DND-41 (cell line): ENCODE measurements at regions not wholly inside any gene's neighbourhood (a gene's known extent, or its start where the extent isn't known, plus 50 kb on each side); places are given as distances from the start of the nearest gene placed in this dataset.
A peak's percentile ranks its signal among the peaks of the same experiment; 100 is the strongest.

ENCODE experiments used
- ATAC-seq: fragments of 200-7000 bp; cut with Tn5 transposase; 3 replicates; pipeline ENCODE4 v1.9.1; 2021; ENCODE audit warnings: low read depth; ENCODE audit not compliant: insufficient read depth
- DNase-seq: peaks from one replicate; pipeline ENCODE4 v3.0.0-alpha.2; 2020
- H2AFZ ChIP-seq: 2 replicates; pipeline ENCODE4 v1.6.0; 2012; ENCODE audit warnings: low read depth, low read length
- H3K27ac ChIP-seq: 2 replicates; pipeline ENCODE4 v1.5.1; 2012; ENCODE audit warnings: low read length, inconsistent platforms
- H3K27me3 ChIP-seq: fragments of 200-600 bp; sonication (generic); 2 replicates; pipeline ENCODE4 v1.6.0; 2012; ENCODE audit warnings: low read length, mild to moderate bottlenecking, inconsistent platforms; ENCODE audit not compliant: insufficient read depth, poor library complexity
- H3K36me3 ChIP-seq: 2 replicates; pipeline ENCODE4 v1.5.1; 2012; ENCODE audit warnings: low read length, inconsistent platforms; ENCODE audit not compliant: insufficient read depth
- H3K4me1 ChIP-seq: 2 replicates; pipeline ENCODE4 v1.5.1; 2012; ENCODE audit warnings: mild to moderate bottlenecking, low read length; ENCODE audit not compliant: insufficient read depth
- H3K4me2 ChIP-seq: 2 replicates; pipeline ENCODE4 v1.6.0; 2012; ENCODE audit warnings: mild to moderate bottlenecking, moderate library complexity, low read length, inconsistent platforms; ENCODE audit not compliant: insufficient read depth
- H3K4me3 ChIP-seq, 2 experiments: fragments of 200-600 bp in 1 of 2; shearing (Covaris generic) in 1 of 2; 2 replicates each; pipeline ENCODE4 v1.5.1; 2012 to 2016; ENCODE audit warnings: inconsistent platforms in 2 of 2, low read length in 2 of 2, mild to moderate bottlenecking in 2 of 2, low read depth in 1 of 2, moderate library complexity in 1 of 2
- H3K79me2 ChIP-seq: 2 replicates; pipeline ENCODE4 v1.6.0; 2012; ENCODE audit warnings: low read length, inconsistent platforms; ENCODE audit not compliant: insufficient read depth
- H3K9ac ChIP-seq: 2 replicates; pipeline ENCODE4 v1.6.0; 2012; ENCODE audit warnings: low read depth, mild to moderate bottlenecking, inconsistent platforms, low read length, moderate library complexity
- H3K9me3 ChIP-seq: 2 replicates; pipeline ENCODE4 v1.5.1; 2012; ENCODE audit warnings: low read length, moderate library complexity, mild to moderate bottlenecking, inconsistent platforms; ENCODE audit not compliant: insufficient read depth, severe bottlenecking
- H4K20me1 ChIP-seq: 2 replicates; pipeline ENCODE4 v1.6.0; 2012; ENCODE audit warnings: low read length; ENCODE audit not compliant: insufficient read depth
- EZH2 ChIP-seq: IDR thresholded peaks from 3 replicates; pipeline ENCODE4 v1.6.1; 2012; ENCODE audit warnings: borderline replicate concordance, low read depth, mild to moderate bottlenecking, moderate library complexity, low read length, inconsistent platforms; ENCODE audit not compliant: severe bottlenecking
- TF ChIP-seq, protein P1 (sequence below): IDR thresholded peaks from 2 replicates; pipeline ENCODE4 v1.5.1; 2012; ENCODE audit warnings: borderline replicate concordance, low read length, moderate library complexity, mild to moderate bottlenecking; ENCODE audit not compliant: poor library complexity, severe bottlenecking; ENCODE audit errors: extremely low read depth

- Histone ChIP-seq H3K4me2 (no peak overlapping the region), H2AFZ (no peak overlapping the region), H3K36me3 (no peaks in the 10 kb centered on the region), H3K4me1 (no peaks in the 10 kb centered on the region), H3K4me3 (no peak overlapping the region), H3K79me2 (no peaks in the 10 kb centered on the region), H4K20me1 (no peaks in the 10 kb centered on the region), H3K9ac (no peak overlapping the region), H3K27ac (no peak overlapping the region), H3K27me3 (no peaks in the 10 kb centered on the region), H3K9me3 (no peaks in the 10 kb centered on the region)
- TF ChIP-seq, protein P1, sequence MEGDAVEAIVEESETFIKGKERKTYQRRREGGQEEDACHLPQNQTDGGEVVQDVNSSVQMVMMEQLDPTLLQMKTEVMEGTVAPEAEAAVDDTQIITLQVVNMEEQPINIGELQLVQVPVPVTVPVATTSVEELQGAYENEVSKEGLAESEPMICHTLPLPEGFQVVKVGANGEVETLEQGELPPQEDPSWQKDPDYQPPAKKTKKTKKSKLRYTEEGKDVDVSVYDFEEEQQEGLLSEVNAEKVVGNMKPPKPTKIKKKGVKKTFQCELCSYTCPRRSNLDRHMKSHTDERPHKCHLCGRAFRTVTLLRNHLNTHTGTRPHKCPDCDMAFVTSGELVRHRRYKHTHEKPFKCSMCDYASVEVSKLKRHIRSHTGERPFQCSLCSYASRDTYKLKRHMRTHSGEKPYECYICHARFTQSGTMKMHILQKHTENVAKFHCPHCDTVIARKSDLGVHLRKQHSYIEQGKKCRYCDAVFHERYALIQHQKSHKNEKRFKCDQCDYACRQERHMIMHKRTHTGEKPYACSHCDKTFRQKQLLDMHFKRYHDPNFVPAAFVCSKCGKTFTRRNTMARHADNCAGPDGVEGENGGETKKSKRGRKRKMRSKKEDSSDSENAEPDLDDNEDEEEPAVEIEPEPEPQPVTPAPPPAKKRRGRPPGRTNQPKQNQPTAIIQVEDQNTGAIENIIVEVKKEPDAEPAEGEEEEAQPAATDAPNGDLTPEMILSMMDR: no peak
- TF ChIP-seq EZH2: no peak
- DNase-seq (no peak), ATAC-seq (no peak)
Measured at GRCh38 chr2:11071211-11071610, 84.1 kb upstream of the SLC66A3 start.

- ATAC-seq (peak; percentile 72), DNase-seq (peak; percentile 32)
- Histone ChIP-seq H3K79me2 (no peaks in the 10 kb centered on the region), H3K4me2 (no peak overlapping the region), H3K27ac (no peak overlapping the region), H3K9me3 (no peaks in the 10 kb centered on the region), H2AFZ (no peak overlapping the region), H3K4me3 (no peak overlapping the region), H3K4me1 (no peaks in the 10 kb centered on the region), H4K20me1 (no peaks in the 10 kb centered on the region), H3K9ac (no peak overlapping the region), H3K36me3 (no peaks in the 10 kb centered on the region), H3K27me3 (no peaks in the 10 kb centered on the region)
- TF ChIP-seq, protein P1: no peak
- TF ChIP-seq EZH2: no peak
Measured at GRCh38 chr2:11071939-11072338, 83.3 kb upstream of the SLC66A3 start.

DNA sequence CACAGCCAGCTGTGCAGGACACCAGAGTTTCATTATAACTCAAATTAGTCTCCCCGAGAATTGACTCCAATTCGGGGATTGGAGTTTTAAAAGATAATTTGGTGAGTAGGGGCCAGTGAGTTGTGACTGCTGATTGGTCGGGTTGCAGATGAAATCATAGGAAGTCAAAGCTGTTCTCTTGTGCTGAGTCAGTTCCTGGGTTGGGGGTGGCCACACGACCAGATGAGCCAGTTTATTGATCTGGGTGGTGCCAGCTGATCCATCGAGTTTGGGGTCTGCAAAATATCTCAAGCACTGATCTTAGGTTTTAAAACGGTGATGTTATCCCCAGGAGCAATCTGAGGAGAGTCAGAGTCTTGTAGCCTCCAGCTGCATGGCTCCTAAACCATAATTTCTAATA is 82.7 kb upstream of the SLC66A3 start:
- no peak overlapping the region for H3K9ac ChIP-seq
- H3K36me3 ChIP-seq: no peaks in the 10 kb centered on the region
- no peaks in the 10 kb centered on the region for H4K20me1 ChIP-seq
- DNase-seq: no peak
- no peaks in the 10 kb centered on the region for H3K27me3 ChIP-seq
- H2AFZ ChIP-seq: no peak overlapping the region
- no peak overlapping the region for H3K4me2 ChIP-seq
- H3K4me3 ChIP-seq: no peak overlapping the region
- H3K79me2 ChIP-seq: no peaks in the 10 kb centered on the region
- H3K9me3 ChIP-seq: no peaks in the 10 kb centered on the region
- H3K4me1 ChIP-seq: no peaks in the 10 kb centered on the region
- no peak for TF ChIP-seq EZH2
- TF ChIP-seq, protein P1: no peak
- no peak for ATAC-seq
- no peak overlapping the region for H3K27ac ChIP-seq

- H4K20me1 ChIP-seq: no peaks in the 10 kb centered on the region
- no peaks in the 10 kb centered on the region for H3K27me3 ChIP-seq
- no peak overlapping the region for H3K4me2 ChIP-seq
- no peak overlapping the region for H2AFZ ChIP-seq
- no peaks in the 10 kb centered on the region for H3K79me2 ChIP-seq
- TF ChIP-seq, protein P1: peak; percentile 45
- no peak for TF ChIP-seq EZH2
- H3K36me3 ChIP-seq: no peaks in the 10 kb centered on the region
- H3K9ac ChIP-seq: no peak overlapping the region
- ATAC-seq (no peak), DNase-seq (no peak)
- H3K4me3 ChIP-seq: no peak overlapping the region
- H3K9me3 ChIP-seq: no peaks in the 10 kb centered on the region
- H3K4me1 ChIP-seq: no peaks in the 10 kb centered on the region
- no peak overlapping the region for H3K27ac ChIP-seq
Measured at GRCh38 chr2:11073251-11073650, 82.0 kb upstream of the SLC66A3 start.
